ENCODE measurements at regions not wholly inside any gene's neighbourhood (a gene's known extent, or its start where the extent isn't known, plus 50 kb on each side); places are given as distances from the start of the nearest gene placed in this dataset.
A peak's percentile ranks its signal among the peaks of the same experiment; 100 is the strongest.

DNA sequence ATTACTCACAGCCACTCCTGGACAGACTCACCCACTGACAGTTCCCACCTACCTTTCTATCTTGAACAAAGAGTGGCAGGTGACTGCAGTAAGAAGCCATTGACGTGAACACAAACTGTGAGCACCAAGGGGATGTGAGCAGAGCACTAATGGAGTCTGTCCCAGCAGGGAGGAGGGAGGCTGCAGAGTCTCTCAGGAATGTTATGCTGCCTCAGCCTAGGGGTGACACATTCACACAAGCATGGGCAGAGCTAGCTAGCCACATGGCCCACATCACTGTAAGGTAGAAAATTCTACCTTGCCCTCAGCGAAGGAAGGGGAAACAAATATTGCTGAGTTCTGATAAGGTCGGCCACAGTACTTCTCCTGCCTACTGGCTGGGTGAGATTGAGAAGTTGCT, 56.8 kb upstream of the PTGFRN start:
- Histone ChIP-seq H2AFZ (ENCODE audit: low read depth, low read length, poor library complexity, severe bottlenecking) (no peak overlapping the region), H3K9me2 (ENCODE audit: insufficient read depth) (no peaks in the 10 kb centered on the region), H3K9me3 (ENCODE audit: control insufficient read depth in 1 of 2, insufficient read depth in 1 of 2, low read depth in 1 of 2, low read length in 2 of 2) (no peaks in the 10 kb centered on the region), H4K20me1 (ENCODE audit: insufficient read depth) (no peaks in the 10 kb centered on the region), H3K4me2 (ENCODE audit: low read length) (peak overlapping the region; percentile 66; the same call in 1 of the 2 replicates), H3K9ac (ENCODE audit: low read length) (no peak overlapping the region), H3K4me3 (replicated peaks in 1 of 2; ENCODE audit: low read depth in 1 of 2, low read length in 2 of 2) (no peak overlapping the region), H3K79me2 (ENCODE audit: insufficient read depth, low read length) (no peaks in the 10 kb centered on the region), H3K27ac (ENCODE audit: low read depth, low read length) (no peak overlapping the region), H3K27me3 (ENCODE audit: insufficient read depth, low read length) (0 out of 2 replicates have a peak, but pooled peaks cover 3% of the 10 kb centered on the region), H3K4me1 (ENCODE audit: control insufficient read depth in 1 of 2, insufficient read depth in 2 of 2, low read length in 2 of 2) (peaks cover 16 to 18% of the 10 kb centered on the region in 2 experiments), H3K36me3 (ENCODE audit: control insufficient read depth in 1 of 2, insufficient read depth in 2 of 2, low read length in 2 of 2) (no peaks in the 10 kb centered on the region)
- ChIA-PET POLR2A (interaction anchor here (0.6 kb wide), 1 partner anchor 13 kb away, joined by 5 read pairs; no protein-coding TSS in a partner anchor), RAD21 (ENCODE audit: low non-redundant PET in 1 of 2, low total read pairs in 2 of 2, uncharacterized antibody in 2 of 2, unreplicated experiment in 2 of 2) (no interaction called here), CTCF (no interaction called here)
- no TSS peak for BruUV-seq (replicated peaks)
- no peak for ATAC-seq
- intact Hi-C loops (cut with micrococcal nuclease), result no loop called here
- TF ChIP-seq ELF1 (IDR thresholded peaks at IDR 0.05; ENCODE audit: borderline replicate concordance, low read depth), result no peak
- no peak for TF ChIP-seq JUND (IDR thresholded peaks at IDR 0.05)
- TF ChIP-seq EGR1 (IDR thresholded peaks at IDR 0.05; ENCODE audit: low read depth), result no peak
- DNase-seq (ENCODE audit: low read depth, low spot score), result no peak

GRCh38 chr1:116853680-116854402, 55.9 kb upstream of the PTGFRN start:
- H2AFZ ChIP-seq (ENCODE audit: low read depth, low read length, poor library complexity, severe bottlenecking), result peak overlapping the region; percentile 66
- ATAC-seq, result peak; percentile 94
- H3K9me3 ChIP-seq (ENCODE audit: control insufficient read depth in 1 of 2, insufficient read depth in 1 of 2, low read depth in 1 of 2, low read length in 2 of 2), result no peaks in the 10 kb centered on the region
- H3K4me1 ChIP-seq (ENCODE audit: control insufficient read depth in 1 of 2, insufficient read depth in 2 of 2, low read length in 2 of 2), result peaks cover 16 to 18% of the 10 kb centered on the region in 2 experiments
- POLR2A ChIA-PET, result interaction anchor here (0.6 kb wide), 1 partner anchor 14 kb away, joined by 5 read pairs; no protein-coding TSS in a partner anchor
- RAD21 ChIA-PET (ENCODE audit: low non-redundant PET in 1 of 2, low total read pairs in 2 of 2, uncharacterized antibody in 2 of 2, unreplicated experiment in 2 of 2), result interaction anchor here in 1 of 2 experiments (0.7 kb wide), 1 partner anchor 15 kb away, joined by 4 read pairs; no protein-coding TSS in a partner anchor
- intact Hi-C loops (cut with micrococcal nuclease), result loop anchor here (1.0 kb wide), 1 partner anchor 201 kb away; no protein-coding TSS in a partner anchor
- H3K4me2 ChIP-seq (ENCODE audit: low read length), result peak overlapping the region; percentile 66
- H3K27me3 ChIP-seq (ENCODE audit: insufficient read depth, low read length), result 0 out of 2 replicates have a peak, but pooled peaks cover 3% of the 10 kb centered on the region
- H3K4me3 ChIP-seq (replicated peaks in 1 of 2; ENCODE audit: low read depth in 1 of 2, low read length in 2 of 2), result peak overlapping the region in 1 of 2 experiments; percentile 16; a peak in 2 of 4 replicates
- H3K9ac ChIP-seq (ENCODE audit: low read length), result peak overlapping the region; percentile 21; the same call in 1 of the 2 replicates
- no peaks in the 10 kb centered on the region for H3K79me2 ChIP-seq (ENCODE audit: insufficient read depth, low read length)
- H3K9me2 ChIP-seq (ENCODE audit: insufficient read depth), result no peaks in the 10 kb centered on the region
- no peak overlapping the region for H3K27ac ChIP-seq (ENCODE audit: low read depth, low read length)
- no peaks in the 10 kb centered on the region for H3K36me3 ChIP-seq (ENCODE audit: control insufficient read depth in 1 of 2, insufficient read depth in 2 of 2, low read length in 2 of 2)
- CTCF ChIA-PET, result interaction anchor here (0.7 to 1.1 kb wide), 4 partner anchors 18 to 116 kb away, joined by 3 read pairs; no protein-coding TSS in a partner anchor
- no peaks in the 10 kb centered on the region for H4K20me1 ChIP-seq (ENCODE audit: insufficient read depth)
- no TSS peak for BruUV-seq (replicated peaks)
- DNase-seq (ENCODE audit: low read depth, low spot score), result peak; percentile 42
- TF ChIP-seq JUND (IDR thresholded peaks at IDR 0.05) (peak; percentile 77), CBX3 (IDR thresholded peaks at IDR 0.05; ENCODE audit: low read depth) (peak; percentile 41; the same call in 1 of the 2 replicates), CEBPB (IDR thresholded peaks at IDR 0.05; ENCODE audit: low read depth) (0 out of 2 replicates have a peak, but pooled peaks have one; percentile 12), SP1 (IDR thresholded peaks at IDR 0.05; ENCODE audit: low read depth) (peak; percentile 68), CTCF (IDR thresholded peaks at IDR 0.05 in 2 of 3, conservative IDR thresholded peaks at IDR 0.05 in 1 of 3; ENCODE audit: borderline replicate concordance in 1 of 3, insufficient read depth in 1 of 3, low read depth in 2 of 3, low read length in 2 of 3) (no peak), POLR2AphosphoS5 (IDR thresholded peaks at IDR 0.05; ENCODE audit: low read depth, low read length) (no peak), EZH2phosphoT487 (IDR thresholded peaks at IDR 0.05; ENCODE audit: borderline replicate concordance) (no peak), SIN3A (IDR thresholded peaks at IDR 0.05; ENCODE audit: low read depth) (no peak), FOSL1 (IDR thresholded peaks at IDR 0.05; ENCODE audit: low read depth) (peak; percentile 80), ZNF274 (IDR thresholded peaks at IDR 0.05; ENCODE audit: low read depth, low read length) (no peak), TCF7L2 (IDR thresholded peaks at IDR 0.05; ENCODE audit: borderline replicate concordance, extremely low read depth, insufficient read depth, insufficient read length) (no peak), ZFX (IDR thresholded peaks at IDR 0.05) (no peak), SRF (IDR thresholded peaks at IDR 0.05; ENCODE audit: low read depth) (0 out of 2 replicates have a peak, but pooled peaks have one; percentile 16), RAD21 (IDR thresholded peaks at IDR 0.05; ENCODE audit: low read depth) (no peak; the same call in 1 of the 2 replicates)
- TF ChIP-seq, protein P1, sequence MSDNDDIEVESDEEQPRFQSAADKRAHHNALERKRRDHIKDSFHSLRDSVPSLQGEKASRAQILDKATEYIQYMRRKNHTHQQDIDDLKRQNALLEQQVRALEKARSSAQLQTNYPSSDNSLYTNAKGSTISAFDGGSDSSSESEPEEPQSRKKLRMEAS (IDR thresholded peaks at IDR 0.05), result no peak
